Left renal pelvis (tissue), 4 donors: ENCODE measurements at regions not wholly inside any gene's neighbourhood (a gene's known extent, or its start where the extent isn't known, plus 50 kb on each side); places are given as distances from the start of the nearest gene placed in this dataset.
"Not testable (repeated sequence)": the region's sequence is repeated elsewhere in the genome, so short reads cannot be mapped to it uniquely, and the experiment has no call there.

Experiments
- DNase-seq, 4 donors: peaks; one replicate each; pipeline ENCODE4 v3.0.0-alpha.2; 2013; ENCODE audit warnings: low read depth in 4 of 4, low spot score in 3 of 4

- DNase-seq = no peak
Measured at GRCh38 chr13:83825676-83826075, 56.6 kb downstream of the SLITRK1 start.

- no peak for DNase-seq
Measured at GRCh38 chr13:83824560-83824959, 57.7 kb downstream of the SLITRK1 start.

GRCh38 chr13:83824120-83824519, 58.2 kb downstream of the SLITRK1 start:
- DNase-seq = no peak

GRCh38 chr13:83819611-83820010, 62.7 kb downstream of the SLITRK1 start:
- no peak for DNase-seq

DNA sequence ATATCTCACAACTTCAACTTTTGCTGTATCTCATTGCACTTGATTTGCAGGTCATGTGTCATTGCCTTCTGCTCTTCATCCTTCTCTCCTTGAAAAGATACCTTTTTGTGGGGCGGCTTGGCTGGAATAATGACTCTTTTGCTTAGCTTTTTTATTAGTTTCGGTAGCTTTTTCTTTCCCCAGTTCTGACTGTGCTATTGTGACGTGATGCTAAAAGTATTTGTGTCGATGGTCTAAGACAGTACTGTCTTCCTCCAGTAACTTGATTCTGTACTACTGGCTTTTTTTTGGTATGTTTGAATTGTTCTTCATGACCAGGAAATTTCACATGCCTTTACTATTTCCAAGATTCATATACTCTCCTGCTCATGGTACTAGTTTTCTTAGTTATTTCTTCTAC, 63.1 kb downstream of the SLITRK1 start:
- DNase-seq = no peak

DNA sequence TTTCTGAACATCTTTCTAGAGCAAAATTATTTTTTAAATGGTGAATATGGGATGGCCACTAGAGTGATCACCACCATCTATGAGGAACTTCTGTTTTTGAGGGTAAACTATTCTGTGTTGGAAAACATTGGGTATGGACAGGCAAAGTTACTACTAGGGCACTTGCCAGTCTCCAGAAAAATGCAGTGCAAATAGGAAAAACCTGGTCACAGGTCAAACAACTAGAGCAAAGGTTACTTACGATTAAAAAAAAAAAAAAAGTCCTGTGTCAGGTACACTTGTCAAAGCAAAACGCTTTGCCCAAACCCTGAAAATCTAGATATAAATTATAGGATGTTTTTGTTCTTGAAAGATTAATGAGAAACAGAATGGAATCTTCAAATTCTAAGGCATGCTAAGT, 66.2 kb downstream of the SLITRK1 start:
- DNase-seq = no peak

DNA sequence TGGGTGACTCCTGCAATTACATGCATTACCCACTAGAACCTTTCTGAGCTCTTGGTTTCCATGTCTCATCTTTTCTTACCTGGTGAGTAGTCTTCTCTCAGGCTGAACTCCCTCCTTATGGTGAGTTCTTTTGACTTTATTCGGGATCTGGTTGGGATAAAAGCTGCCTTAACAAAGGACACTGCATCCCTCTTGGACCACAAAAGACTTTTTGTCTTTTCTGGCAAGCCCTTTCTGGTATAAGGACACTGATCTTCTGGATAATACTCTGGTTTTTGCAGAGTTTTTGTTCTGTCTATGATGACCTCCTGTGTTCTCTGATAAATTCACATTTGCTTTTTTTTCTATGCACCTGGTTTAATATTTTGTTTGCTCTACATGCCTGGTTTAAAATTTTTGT, 66.7 kb downstream of the SLITRK1 start:
- no peak for DNase-seq

GRCh38 chr13:83810136-83810535, 72.1 kb downstream of the SLITRK1 start:
- no peak for DNase-seq

- DNase-seq = no peak
Measured at GRCh38 chr13:83804356-83804962, 77.8 kb downstream of the SLITRK1 start.

DNA sequence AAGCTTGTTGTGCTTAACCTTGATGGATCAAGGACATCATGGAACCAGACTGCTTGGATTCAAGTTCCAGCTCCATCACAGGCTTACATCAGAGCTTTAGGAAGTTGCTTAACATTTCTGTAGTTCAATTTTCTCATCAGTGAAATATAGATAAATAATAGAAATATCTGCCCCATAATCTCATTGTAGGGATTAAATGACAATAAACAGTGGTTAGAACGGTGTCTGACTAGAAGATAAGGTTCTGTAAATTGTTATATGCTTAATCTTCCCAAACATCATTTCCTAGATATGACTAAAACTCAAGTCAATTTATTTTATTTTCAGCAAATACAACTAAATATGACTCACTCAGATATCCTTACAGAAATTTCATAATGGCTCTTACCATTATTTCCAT, 83.5 kb downstream of the SLITRK1 start:
- DNase-seq = no peak

DNA sequence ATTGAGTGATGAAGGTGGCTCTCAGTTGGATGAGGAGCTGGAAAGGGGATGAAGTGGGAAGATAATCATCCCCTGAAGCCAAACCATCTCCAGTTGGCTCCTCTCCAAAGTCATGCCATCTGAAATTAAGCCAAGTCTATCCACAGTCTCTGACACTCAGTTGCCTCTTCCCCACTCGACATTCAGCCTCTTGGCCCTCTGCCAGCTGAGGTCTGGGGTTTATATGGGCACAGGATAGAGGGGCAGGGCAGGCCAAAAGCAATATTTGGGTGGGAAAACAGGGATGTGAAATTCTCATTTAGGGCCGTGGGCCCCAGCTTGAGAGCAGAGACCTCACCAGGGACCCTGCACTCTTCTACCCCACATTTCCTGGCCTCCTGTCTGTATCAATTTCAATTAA, 85.9 kb downstream of the SLITRK1 start:
- no peak for DNase-seq

DNA sequence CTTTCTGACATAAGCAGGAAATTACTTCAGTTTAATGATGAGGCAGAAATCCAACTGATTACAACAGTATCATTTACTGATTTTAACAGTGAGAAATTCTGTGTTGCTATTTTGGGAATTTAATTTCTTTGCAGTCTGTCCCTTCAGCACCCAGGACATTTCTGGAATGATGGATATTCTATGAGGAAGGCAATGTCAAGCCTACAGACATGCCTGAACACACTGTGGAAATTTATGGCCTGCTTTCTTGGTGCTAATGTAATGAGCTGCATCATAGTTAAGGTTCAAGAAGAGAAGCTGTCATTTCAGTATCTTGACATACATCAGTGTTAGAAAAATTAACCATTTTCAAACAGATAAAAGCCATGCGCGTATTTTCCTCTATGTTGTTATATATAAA, 87.7 kb downstream of the SLITRK1 start:
- no peak for DNase-seq

- no peak for DNase-seq
Measured at GRCh38 chr13:83780227-83780626, 102.0 kb downstream of the SLITRK1 start.

- no peak for DNase-seq
Measured at GRCh38 chr13:83773961-83774360, 108.3 kb downstream of the SLITRK1 start.

DNA sequence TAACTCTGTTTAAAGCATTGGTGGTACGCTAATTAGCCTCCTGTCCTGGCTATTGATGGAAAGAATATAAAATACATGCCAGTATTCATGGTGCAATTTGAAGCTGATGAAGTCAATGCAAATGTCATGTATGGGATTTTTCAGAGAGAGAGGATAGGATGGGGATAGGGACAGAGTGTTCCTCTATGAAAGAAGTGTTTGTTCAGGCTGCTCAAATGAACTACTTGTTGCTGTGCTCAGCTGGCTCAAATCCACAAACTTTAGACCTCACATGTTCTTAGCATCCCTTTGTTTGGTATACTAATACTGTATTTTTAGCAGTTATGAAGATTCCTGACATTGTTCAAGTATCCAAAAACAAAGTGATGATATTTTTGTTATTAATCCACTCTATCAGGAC, 116.5 kb downstream of the SLITRK1 start:
- no peak for DNase-seq

DNA sequence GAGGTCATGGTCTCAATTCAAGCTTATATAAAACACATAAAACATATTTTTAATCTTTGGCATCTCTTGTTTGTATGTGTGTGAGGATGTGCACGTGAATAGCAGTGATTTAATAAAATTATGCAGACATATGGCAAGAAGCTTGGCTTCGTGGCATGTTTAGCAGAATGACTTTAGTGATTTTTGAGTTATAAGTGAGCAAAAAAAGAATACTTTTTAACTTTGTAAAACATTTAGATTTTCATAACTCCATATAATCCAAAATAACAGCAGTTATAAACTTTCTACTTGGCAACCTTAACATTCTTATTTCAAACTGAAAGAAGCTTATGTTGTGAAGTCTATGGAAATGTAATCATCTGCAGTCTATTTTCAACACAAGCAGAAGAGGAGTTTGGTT, 120.6 kb downstream of the SLITRK1 start:
- no peak for DNase-seq

DNA sequence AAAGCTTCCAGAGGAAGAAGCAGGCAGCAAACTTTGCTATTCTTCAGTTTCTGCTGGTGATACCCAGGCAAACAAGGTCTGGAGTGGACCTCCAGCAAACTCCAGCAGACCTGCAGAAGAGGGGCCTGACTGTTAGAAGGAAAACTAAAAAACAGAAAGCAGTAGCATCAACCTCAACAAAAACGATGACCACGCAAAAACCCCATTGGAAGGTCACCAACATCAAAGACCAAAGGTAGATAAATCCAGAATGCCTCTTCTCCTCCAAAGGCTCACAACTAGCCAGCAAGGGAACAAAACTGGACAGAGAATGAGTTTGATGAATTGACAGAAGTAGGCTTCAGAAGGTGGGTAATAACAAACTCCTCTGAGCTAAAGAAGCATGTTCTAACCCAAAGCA, 127.1 kb downstream of the SLITRK1 start:
- not testable (repeated sequence) for DNase-seq

GRCh38 chr13:83753912-83754624, 128.2 kb downstream of the SLITRK1 start:
- DNase-seq = no peak

DNA sequence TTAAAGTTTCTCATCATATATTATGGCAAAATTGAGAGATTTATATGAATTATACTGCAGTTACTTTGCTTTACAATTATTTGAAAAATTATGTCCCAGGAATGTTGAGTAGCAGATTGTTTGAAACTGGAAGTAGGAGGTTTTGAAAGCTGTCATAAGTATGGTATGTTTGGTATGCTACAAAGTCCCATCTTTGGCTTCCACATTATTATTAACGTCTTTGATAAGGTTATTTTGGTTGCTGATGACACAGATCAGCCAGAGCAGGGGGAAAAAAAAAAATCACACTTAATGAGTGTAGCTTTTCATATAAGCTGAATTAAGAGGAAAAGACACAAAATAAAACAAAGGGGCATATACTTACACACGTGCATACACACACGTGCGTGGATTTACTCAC, 130.1 kb downstream of the SLITRK1 start:
- DNase-seq = no peak

- DNase-seq = no peak
Measured at GRCh38 chr13:83740622-83741021, 141.7 kb downstream of the SLITRK1 start.

DNA sequence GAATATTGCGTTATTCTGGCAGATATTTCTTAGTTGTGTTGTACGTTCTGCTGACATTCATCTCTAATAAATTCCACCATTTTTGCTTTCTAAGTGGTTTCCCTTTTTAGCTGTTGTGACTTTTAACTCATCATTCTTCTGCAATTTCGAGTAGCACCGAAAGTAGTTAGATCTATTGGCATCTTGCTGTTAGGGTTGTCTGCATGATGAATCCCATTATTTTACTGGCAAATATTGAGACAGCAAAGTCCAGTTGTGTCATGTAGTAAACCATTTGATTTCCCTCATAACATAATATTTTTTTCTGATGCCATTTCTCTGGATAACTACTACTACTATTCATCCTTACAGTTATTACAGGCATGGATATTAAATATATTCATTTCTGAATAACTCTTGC, 143.9 kb downstream of the SLITRK1 start:
- DNase-seq = no peak

DNA sequence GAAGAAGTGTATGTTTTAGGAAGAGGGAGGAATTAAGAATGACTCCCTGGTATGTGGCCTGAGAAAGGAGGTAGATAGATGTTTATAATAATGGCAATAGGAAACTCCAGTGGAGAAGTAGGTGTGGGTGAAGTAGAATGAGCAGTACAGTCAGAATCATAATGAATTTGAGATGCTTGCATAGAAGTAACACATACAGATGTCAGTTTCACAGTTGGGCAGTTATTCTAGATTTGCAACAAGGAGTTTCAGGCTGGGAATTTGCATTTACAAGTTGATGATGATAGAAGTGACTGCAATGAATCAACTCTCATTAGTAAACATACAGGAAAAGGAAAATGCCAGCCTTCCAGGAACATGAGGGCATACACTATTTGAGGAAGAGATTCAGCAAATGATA, 149.0 kb downstream of the SLITRK1 start:
- DNase-seq = no peak

DNA sequence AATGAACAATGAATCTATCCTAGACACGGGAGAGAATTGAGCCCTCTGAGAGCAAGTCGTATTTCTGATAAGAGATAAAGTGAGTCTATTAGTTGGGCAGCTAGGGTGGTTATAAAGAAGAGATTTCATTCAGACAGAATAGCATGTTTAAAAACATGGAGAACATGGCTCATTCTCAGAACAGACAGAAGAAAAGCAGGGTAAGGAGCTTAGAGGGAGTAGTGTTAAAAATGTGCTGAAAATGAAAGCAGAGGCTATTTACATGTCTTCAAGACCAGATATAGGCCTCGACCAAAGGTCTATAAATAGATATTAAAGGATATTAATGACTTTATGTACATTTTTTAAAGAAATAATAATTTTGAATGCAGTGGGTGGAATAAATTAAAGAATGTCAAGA, 149.5 kb downstream of the SLITRK1 start:
- DNase-seq = no peak
